HCT116 (cell line): ENCODE measurements at regions not wholly inside any gene's neighbourhood (a gene's known extent, or its start where the extent isn't known, plus 50 kb on each side); places are given as distances from the start of the nearest gene placed in this dataset.

Experiments
- ATAC-seq: fragments of 200-7000 bp; cut with Tn5 transposase; 2 replicates; pipeline ENCODE4 v1.9.1; 2020; ENCODE audit warnings: mild to moderate bottlenecking, moderate library complexity
- BruUV-seq: library from RNA; stranded (reverse); fragments of 400-500 nt; replicated peaks from 2 replicates; lab custom pipeline; 2021; lab: Mats Ljungman, UMichigan
- CTCF ChIA-PET: fragments of 300-600 bp; sonication (Branson Sonifier 250); formaldehyde crosslinking; loops from one replicate; lab custom pipeline; 2021; ENCODE audit warnings: antibody characterized with exemption; lab: Charles Lee
- POLR2A ChIA-PET: fragments of 300-600, 350-600 bp; sonication (Branson Sonifier 250); formaldehyde crosslinking; loops from one replicate; lab custom pipeline; 2021; ENCODE audit warnings: antibody characterized with exemption; lab: Charles Lee
- RAD21 ChIA-PET, 2 experiments: fragments of 300-600 bp; sonication (Branson Sonifier 250); formaldehyde crosslinking; loops; one replicate each; lab custom pipeline; 2023; ENCODE audit warnings: low total read pairs in 2 of 2; ENCODE audit not compliant: uncharacterized antibody in 2 of 2, unreplicated experiment in 2 of 2, low non-redundant PET in 1 of 2; lab: Charles Lee
- DNase-seq: peaks from one replicate; pipeline ENCODE4 v3.0.0-alpha.2; 2010; ENCODE audit warnings: low read depth, low spot score
- H2AFZ ChIP-seq: fragments of 200-600 bp; shearing (Covaris generic), sonication (generic); 2 replicates; pipeline ENCODE4 v1.6.1; 2017; ENCODE audit warnings: low read depth, mixed run types, mixed read lengths, antibody characterized with exemption, low read length; ENCODE audit not compliant: poor library complexity, severe bottlenecking
- H3K27ac ChIP-seq: 2 replicates; pipeline ENCODE4 v1.5.1; 2012; ENCODE audit warnings: low read depth, low read length
- H3K27me3 ChIP-seq: fragments of 200-600 bp; sonication (generic); 2 replicates; pipeline ENCODE4 v1.6.1; 2016; ENCODE audit warnings: mixed run types, low read length, mixed read lengths; ENCODE audit not compliant: insufficient read depth
- H3K36me3 ChIP-seq, 2 experiments: fragments of 200-500 bp in 1 of 2; fragments of 200-600 bp in 1 of 2; sonication (Bioruptor generic) in 1 of 2; sonication (generic) in 1 of 2; 2 replicates each; pipeline versions ENCODE4 v1.5.1 to v1.6.1; 2014 to 2016; ENCODE audit warnings: low read length in 2 of 2, inconsistent platforms in 1 of 2, mixed read lengths in 1 of 2, mixed run types in 1 of 2; ENCODE audit not compliant: insufficient read depth in 2 of 2, control insufficient read depth in 1 of 2
- H3K4me1 ChIP-seq, 2 experiments: fragments of 200-600 bp in 1 of 2; sonication (generic) in 1 of 2; 2 replicates each; pipeline versions ENCODE4 v1.5.1 to v1.6.1; 2012 to 2017; ENCODE audit warnings: low read length in 2 of 2, inconsistent platforms in 1 of 2, mild to moderate bottlenecking in 1 of 2, mixed read lengths in 1 of 2, mixed run types in 1 of 2, moderate library complexity in 1 of 2; ENCODE audit not compliant: insufficient read depth in 2 of 2, control insufficient read depth in 1 of 2
- H3K4me2 ChIP-seq: fragments of 200-600 bp; sonication (generic); 2 replicates; pipeline ENCODE4 v1.6.1; 2017; ENCODE audit warnings: mixed run types, low read length, mixed read lengths
- H3K4me3 ChIP-seq, 2 experiments: fragments of 200-600 bp in 1 of 2; sonication (generic) in 1 of 2; replicated peaks in 1 of 2; 2 replicates each; pipeline ENCODE4 v1.5.1; 2011 to 2016; ENCODE audit warnings: low read length in 2 of 2, control low read depth in 1 of 2, low read depth in 1 of 2, mild to moderate bottlenecking in 1 of 2, mixed read lengths in 1 of 2, mixed run types in 1 of 2
- H3K79me2 ChIP-seq: fragments of 200-600 bp; sonication (generic); 2 replicates; pipeline ENCODE4 v1.6.1; 2017; ENCODE audit warnings: mild to moderate bottlenecking, mixed run types, low read length, moderate library complexity, mixed read lengths; ENCODE audit not compliant: insufficient read depth
- H3K9ac ChIP-seq: fragments of 200-600 bp; sonication (generic); 2 replicates; pipeline ENCODE4 v1.6.1; 2016; ENCODE audit warnings: low read length, mixed read lengths
- H3K9me2 ChIP-seq: fragments of 200-600 bp; sonication (generic), shearing (Covaris generic); 2 replicates; pipeline ENCODE4 v1.6.1; 2017; ENCODE audit warnings: mixed run types, mild to moderate bottlenecking, moderate library complexity; ENCODE audit not compliant: insufficient read depth
- H3K9me3 ChIP-seq, 2 experiments: fragments of 200-500 bp in 1 of 2; fragments of 200-600 bp in 1 of 2; sonication (Bioruptor generic) in 1 of 2; sonication (generic) in 1 of 2; 2 replicates each; pipeline ENCODE4 v1.6.1; 2014 to 2017; ENCODE audit warnings: low read length in 2 of 2, mixed read lengths in 2 of 2, inconsistent platforms in 1 of 2, low read depth in 1 of 2, mild to moderate bottlenecking in 1 of 2, mixed run types in 1 of 2, moderate library complexity in 1 of 2; ENCODE audit not compliant: control insufficient read depth in 1 of 2, insufficient read depth in 1 of 2
- H4K20me1 ChIP-seq: fragments of 200-600 bp; sonication (generic), shearing (Covaris generic); 2 replicates; pipeline ENCODE4 v1.6.1; 2017; ENCODE audit warnings: mixed run types, mild to moderate bottlenecking, moderate library complexity; ENCODE audit not compliant: insufficient read depth
- ATF3 ChIP-seq: IDR thresholded peaks from 2 replicates; pipeline ENCODE4 v1.6.1; 2012
- CBX3 ChIP-seq: IDR thresholded peaks from 2 replicates; pipeline ENCODE4 v1.6.1; 2012; ENCODE audit warnings: low read depth
- CEBPB ChIP-seq: IDR thresholded peaks from 2 replicates; pipeline ENCODE4 v1.6.1; 2012; ENCODE audit warnings: low read depth
- EZH2phosphoT487 ChIP-seq: fragments of 200-600 bp; IDR thresholded peaks from 2 replicates; pipeline ENCODE4 v1.6.1; 2018; ENCODE audit warnings: antibody characterized with exemption, borderline replicate concordance
- FOSL1 ChIP-seq: IDR thresholded peaks from 2 replicates; pipeline ENCODE4 v1.6.1; 2012; ENCODE audit warnings: low read depth
- MAX ChIP-seq: IDR thresholded peaks from 2 replicates; pipeline ENCODE4 v1.6.1; 2012
- REST ChIP-seq: IDR thresholded peaks from 2 replicates; pipeline ENCODE4 v1.6.1; 2012; ENCODE audit warnings: low read depth
- SRF ChIP-seq: IDR thresholded peaks from 2 replicates; pipeline ENCODE4 v1.6.1; 2012; ENCODE audit warnings: low read depth
- TCF7L2 ChIP-seq: IDR thresholded peaks from 2 replicates; pipeline ENCODE4 v1.7.0; 2011; ENCODE audit warnings: borderline replicate concordance, inconsistent platforms; ENCODE audit not compliant: insufficient read depth, insufficient read length; ENCODE audit errors: extremely low read depth
- ZBTB33 ChIP-seq: IDR thresholded peaks from 2 replicates; pipeline ENCODE4 v1.6.1; 2011; ENCODE audit warnings: mild to moderate bottlenecking, low read length, moderate library complexity; ENCODE audit not compliant: insufficient replicate concordance; ENCODE audit errors: extremely low read depth
- ZNF274 ChIP-seq: fragments of 200-500 bp; sonication (Bioruptor generic); IDR thresholded peaks from 2 replicates; pipeline ENCODE4 v1.6.1; 2014; ENCODE audit warnings: mild to moderate bottlenecking, low read depth, low read length, inconsistent platforms
- intact Hi-C: fragments of 100-400 bp; cut with micrococcal nuclease; formaldehyde crosslinking; loops from 2 replicates; pipeline ENCODE4 v1.10.0; 2022

- no TSS peak for BruUV-seq
- Histone ChIP-seq H3K27me3 (no peaks in the 10 kb centered on the region), H3K27ac (no peak overlapping the region), H3K4me1 (no peaks in the 10 kb centered on the region), H3K9ac (no peak overlapping the region), H3K9me3 (no peaks in the 10 kb centered on the region), H3K9me2 (no peaks in the 10 kb centered on the region), H3K4me3 (no peak overlapping the region), H4K20me1 (no peaks in the 10 kb centered on the region), H3K36me3 (no peaks in the 10 kb centered on the region), H3K4me2 (no peak overlapping the region), H3K79me2 (no peaks in the 10 kb centered on the region), H2AFZ (no peak overlapping the region)
- CTCF ChIA-PET: no interaction called here
- TF ChIP-seq FOSL1 (no peak), ZBTB33 (no peak), CEBPB (no peak), ZNF274 (no peak), SRF (no peak), REST (no peak), CBX3 (no peak), EZH2phosphoT487 (no peak), TCF7L2 (no peak), ATF3 (no peak), MAX (no peak)
- intact Hi-C loops: no loop called here
- DNase-seq: no peak
- ATAC-seq: no peak
- POLR2A ChIA-PET: no interaction called here
- RAD21 ChIA-PET: no interaction called here
Observed at GRCh38 chr5:87954121-87954520, 314.5 kb downstream of the TMEM161B start.
